ENCODE measurements at regions not wholly inside any gene's neighbourhood (a gene's known extent, or its start where the extent isn't known, plus 50 kb on each side); places are given as distances from the start of the nearest gene placed in this dataset.
"Not testable (repeated sequence)": the region's sequence is repeated elsewhere in the genome, so short reads cannot be mapped to it uniquely, and the experiment has no call there.

DNA sequence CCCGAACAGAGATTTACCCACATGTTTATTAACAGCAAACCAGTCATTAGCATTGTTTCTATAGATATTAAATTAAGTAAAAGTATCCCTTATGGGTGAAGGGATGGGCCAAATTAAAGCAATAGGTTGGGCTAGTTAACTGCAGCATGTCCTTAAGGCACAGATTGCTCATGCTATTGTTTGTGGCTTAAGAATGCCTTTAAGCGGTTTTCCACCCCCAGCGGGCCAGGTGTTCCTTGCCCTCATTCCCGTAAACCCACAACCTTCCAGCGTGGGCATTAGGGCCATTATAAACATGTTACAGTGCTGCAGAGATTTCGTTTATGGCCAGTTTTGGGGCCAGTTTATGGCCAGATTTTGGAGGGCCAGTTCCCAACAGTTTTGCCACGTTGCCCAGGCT, 245.3 kb upstream of the PROK2 start:
- not testable (repeated sequence) for TF ChIP-seq EP300 (IDR thresholded peaks at IDR 0.05; ENCODE audit: borderline replicate concordance in 1 of 2, low read depth in 1 of 2, low read length in 1 of 2); NFIC (IDR thresholded peaks at IDR 0.05; ENCODE audit: borderline replicate concordance); POLR2AphosphoS5 (IDR thresholded peaks at IDR 0.05; ENCODE audit: low read depth, low read length); TEAD4 (IDR thresholded peaks at IDR 0.05; ENCODE audit: borderline replicate concordance, insufficient read depth); FOXJ3 (CRISPR knock-in tag; IDR thresholded peaks at IDR 0.05); RAD21 (IDR thresholded peaks at IDR 0.05; ENCODE audit: low read length); SMC3 (IDR thresholded peaks at IDR 0.05; ENCODE audit: low read depth, low read length); YY1 (IDR thresholded peaks at IDR 0.05; ENCODE audit: low read depth)
- TF ChIP-seq, protein P1, sequence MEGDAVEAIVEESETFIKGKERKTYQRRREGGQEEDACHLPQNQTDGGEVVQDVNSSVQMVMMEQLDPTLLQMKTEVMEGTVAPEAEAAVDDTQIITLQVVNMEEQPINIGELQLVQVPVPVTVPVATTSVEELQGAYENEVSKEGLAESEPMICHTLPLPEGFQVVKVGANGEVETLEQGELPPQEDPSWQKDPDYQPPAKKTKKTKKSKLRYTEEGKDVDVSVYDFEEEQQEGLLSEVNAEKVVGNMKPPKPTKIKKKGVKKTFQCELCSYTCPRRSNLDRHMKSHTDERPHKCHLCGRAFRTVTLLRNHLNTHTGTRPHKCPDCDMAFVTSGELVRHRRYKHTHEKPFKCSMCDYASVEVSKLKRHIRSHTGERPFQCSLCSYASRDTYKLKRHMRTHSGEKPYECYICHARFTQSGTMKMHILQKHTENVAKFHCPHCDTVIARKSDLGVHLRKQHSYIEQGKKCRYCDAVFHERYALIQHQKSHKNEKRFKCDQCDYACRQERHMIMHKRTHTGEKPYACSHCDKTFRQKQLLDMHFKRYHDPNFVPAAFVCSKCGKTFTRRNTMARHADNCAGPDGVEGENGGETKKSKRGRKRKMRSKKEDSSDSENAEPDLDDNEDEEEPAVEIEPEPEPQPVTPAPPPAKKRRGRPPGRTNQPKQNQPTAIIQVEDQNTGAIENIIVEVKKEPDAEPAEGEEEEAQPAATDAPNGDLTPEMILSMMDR (IDR thresholded peaks at IDR 0.05), result not testable (repeated sequence)
- TF ChIP-seq, protein P2, sequence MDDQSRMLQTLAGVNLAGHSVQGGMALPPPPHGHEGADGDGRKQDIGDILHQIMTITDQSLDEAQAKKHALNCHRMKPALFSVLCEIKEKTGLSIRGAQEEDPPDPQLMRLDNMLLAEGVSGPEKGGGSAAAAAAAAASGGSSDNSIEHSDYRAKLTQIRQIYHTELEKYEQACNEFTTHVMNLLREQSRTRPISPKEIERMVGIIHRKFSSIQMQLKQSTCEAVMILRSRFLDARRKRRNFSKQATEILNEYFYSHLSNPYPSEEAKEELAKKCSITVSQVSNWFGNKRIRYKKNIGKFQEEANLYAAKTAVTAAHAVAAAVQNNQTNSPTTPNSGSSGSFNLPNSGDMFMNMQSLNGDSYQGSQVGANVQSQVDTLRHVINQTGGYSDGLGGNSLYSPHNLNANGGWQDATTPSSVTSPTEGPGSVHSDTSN (IDR thresholded peaks at IDR 0.05), result not testable (repeated sequence)
